ENCODE measurements at regions not wholly inside any gene's neighbourhood (a gene's known extent, or its start where the extent isn't known, plus 50 kb on each side); places are given as distances from the start of the nearest gene placed in this dataset.

- no peak for DNase-seq
Observed at GRCh38 chr17:72024457-72024856, 96.4 kb upstream of the SOX9 start.

DNA sequence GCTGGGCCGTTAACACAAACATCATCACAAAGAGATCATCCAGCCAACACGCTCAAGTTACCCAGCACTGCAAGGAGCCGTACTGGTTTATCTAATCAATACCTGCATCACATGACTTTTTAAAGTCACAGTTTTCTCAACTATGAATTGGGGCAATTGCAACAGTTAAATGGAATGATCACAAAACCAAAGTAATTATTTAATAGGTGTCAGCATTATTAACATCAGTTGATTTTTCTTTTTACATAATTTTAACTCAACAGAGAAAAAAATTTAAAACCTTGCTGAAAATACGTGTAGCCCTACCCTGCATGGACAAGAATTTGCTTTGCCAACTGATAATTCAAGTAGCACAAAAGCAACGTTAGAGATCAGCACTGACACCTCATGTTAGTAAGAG is 95.7 kb upstream of the SOX9 start:
- no peak for DNase-seq

- peak; percentile 71 for DNase-seq
Observed at GRCh38 chr17:72030067-72030899, 90.5 kb upstream of the SOX9 start.

DNA sequence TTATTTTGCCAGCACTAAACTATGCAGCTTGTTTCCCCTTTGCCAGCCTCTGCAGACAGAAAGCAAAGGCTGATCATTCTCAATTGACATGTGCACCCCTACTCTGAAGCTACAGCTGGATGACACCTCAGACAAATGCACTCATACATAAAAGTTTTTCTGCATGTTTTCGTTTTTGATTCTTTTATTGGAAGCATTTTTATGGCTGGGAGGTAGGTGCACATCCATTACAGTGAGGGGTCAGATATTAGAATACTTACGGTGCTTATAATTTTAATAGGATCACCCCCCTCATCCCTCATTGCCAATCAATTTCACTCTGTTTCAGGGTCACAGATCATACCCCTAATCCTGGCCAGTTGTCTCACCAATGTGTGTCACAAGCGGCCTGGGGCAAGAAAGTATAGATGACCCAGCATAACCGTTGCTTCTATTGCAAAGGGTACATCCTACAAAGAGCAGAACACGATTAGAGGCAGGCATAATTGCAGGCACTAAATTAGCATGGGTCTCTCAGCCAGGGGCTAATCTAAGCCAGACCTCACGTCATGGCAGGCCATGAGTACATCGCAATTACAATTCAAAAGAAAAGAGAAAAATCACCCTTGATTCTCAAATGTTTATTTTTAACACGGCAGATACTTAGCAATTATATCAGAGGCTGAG is 89.5 kb upstream of the SOX9 start:
- no peak for DNase-seq

DNA sequence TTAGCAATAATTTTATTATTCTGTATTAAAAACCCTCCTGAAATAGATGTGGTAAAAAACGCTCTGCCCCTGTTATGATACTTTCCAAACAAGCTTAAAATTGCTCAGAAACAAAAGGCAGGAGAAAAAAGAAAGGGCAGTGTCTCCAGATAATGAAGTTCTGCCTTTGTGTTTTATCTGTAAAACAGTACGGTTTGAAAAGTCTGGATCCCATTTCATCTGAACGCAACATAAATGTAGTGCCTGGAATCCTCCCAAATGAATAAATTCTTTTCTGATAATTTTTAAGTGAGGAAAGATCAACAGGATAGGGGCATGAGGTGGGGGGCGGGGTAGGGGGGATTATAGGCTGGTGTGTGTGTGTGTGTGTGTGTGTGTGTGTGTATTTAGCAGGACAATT is 87.5 kb upstream of the SOX9 start:
- no peak for DNase-seq

DNA sequence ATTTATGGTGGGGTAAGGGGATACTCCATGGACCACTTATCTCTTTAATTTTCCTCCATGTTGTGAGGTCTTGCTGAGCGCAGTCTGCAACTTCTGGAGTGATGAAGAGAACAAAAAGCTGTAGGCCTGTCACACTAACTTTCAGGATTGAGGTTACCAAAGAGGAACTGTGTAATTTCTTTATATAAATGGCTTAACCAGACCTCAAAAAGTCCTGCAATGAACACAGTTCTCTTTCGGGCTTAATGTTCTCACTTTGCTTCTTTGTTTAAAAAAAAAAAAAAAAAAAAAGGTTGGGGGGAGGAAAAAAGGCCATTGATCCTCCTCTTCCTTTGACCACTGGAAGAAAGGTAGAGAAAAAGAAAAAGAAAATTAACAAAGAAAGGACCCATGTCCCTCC is 86.8 kb upstream of the SOX9 start:
- no peak for DNase-seq

DNA sequence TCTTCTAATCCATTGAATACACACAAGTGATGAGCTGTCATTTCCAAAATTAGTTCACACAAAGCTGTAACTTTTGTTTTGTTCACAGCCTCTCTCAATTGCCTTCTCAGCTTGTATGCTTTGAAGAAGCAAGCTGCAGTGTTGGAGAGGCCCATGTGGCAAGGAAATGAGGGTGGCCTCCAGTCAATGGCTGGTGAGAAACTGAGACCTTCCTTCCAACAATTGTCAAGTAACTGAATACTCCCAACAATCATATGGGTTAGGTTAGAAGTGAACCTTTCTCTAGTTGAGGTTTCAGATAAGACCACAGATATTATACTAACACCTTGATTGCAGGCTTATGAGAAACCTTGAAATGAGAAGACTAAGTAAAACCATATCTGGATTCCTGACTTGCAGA is 82.4 kb upstream of the SOX9 start:
- no peak for DNase-seq

DNA sequence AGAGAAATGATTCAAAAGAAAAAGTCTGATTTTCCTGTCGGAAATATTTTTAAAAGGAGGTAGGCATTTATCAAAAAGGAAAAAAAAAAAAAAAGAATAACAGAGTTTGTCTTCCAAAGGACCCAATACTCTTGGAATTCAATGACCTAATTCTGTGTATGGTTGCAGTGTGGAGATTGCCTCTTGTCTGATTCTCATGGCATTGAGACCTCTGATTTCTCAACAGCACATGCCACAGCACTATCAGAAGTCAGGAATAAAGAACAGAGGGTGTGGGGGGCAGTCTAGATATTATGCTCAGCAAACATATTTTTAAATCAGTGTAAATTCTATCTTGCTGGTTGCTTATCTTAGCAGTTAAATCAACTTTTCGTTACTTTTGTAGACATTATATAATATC is 81.3 kb upstream of the SOX9 start:
- DNase-seq, result no peak

DNA sequence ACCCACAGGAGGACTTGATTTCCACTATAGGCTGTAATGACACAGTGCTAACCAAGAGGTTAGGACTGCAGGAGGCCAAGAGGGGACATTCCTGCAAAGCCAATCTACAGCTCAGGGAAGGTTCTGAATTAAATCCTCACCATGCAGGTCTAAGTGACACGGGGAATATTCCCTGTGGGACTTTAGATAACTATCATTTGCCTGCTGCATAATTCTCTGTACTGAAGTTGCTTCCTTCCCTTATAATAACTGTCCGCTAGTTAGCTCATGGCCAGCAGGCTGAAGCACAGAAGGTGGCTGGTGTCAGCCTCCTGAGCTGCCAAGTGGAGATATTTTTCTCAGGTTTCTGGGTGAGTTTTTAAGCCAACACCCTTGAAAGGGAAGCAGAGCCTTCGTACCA is 74.6 kb upstream of the SOX9 start:
- no peak for DNase-seq

GRCh38 chr17:72046643-72047612 is 73.9 kb upstream of the SOX9 start:
- peak; percentile 55 for DNase-seq

GRCh38 chr17:72049914-72050313 is 70.9 kb upstream of the SOX9 start:
- no peak for DNase-seq

- peak; percentile 48 for DNase-seq
Observed at GRCh38 chr17:72053036-72053435, 67.8 kb upstream of the SOX9 start.

DNA sequence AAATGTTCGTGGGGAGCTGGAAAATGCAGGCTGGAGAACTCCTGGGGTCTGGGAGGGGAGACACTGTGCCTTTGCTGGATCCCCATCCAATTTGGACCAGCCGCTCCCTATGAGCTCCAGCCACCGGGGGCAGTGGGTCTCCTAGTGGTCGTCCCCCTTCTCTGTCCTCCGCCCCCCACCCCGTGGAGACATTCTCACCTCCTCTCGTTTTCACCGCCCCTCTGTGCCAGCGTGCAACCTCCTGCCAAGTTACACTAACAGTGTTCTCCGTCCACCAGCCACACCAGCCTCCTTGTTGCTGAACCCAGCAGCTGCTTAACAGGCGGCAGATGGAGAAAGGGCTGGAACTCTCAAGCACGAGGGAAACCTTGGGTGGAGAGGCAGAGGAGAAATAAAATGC is 67.4 kb upstream of the SOX9 start:
- peak; percentile 68 for DNase-seq

DNA sequence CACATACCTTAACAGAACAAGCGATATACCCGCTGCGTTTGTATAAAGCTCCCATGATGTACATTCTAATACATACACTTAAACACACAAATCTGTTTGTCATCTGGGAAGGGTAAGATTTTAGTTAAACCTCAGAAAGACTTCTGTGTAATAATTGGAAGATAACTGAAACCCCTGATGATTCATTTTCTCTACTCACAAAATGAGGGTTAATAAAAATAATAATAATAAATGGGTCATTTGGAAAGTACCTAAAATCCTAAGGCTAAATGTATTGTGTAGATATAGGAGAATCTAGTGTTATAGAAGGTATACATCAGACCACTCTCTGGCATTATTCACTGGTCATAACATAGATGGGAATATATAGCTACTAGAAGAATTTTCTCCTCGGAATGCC is 64.7 kb upstream of the SOX9 start:
- no peak for DNase-seq

DNA sequence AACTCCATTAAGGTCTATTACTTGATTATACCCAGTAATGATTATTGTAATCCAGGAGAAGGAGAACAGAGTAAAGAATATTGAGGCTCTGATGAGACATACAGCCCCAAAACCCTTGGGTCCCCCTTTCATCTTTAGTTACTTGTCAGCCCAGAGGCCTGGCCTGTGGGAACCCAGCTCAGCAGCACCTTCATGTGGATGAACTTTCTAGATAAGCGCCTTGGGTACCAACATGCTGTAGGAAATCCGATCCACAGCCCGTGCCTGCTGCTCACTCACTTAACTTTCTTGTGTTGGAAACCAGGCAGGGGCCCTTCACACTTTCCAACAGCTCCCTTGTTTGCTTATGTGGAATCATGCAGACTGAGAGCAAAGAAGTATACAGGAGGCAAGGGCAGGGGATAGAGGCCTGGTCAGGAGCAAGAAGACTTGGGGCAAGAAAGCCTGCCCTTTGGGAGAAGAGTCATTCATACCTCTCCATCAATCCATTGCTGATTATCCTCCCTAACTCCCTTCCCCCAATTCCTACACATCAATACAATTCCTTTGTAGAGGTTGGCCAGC is 64.0 kb upstream of the SOX9 start:
- no peak for DNase-seq

- DNase-seq, result no peak
Observed at GRCh38 chr17:72060084-72060483, 60.7 kb upstream of the SOX9 start.

DNA sequence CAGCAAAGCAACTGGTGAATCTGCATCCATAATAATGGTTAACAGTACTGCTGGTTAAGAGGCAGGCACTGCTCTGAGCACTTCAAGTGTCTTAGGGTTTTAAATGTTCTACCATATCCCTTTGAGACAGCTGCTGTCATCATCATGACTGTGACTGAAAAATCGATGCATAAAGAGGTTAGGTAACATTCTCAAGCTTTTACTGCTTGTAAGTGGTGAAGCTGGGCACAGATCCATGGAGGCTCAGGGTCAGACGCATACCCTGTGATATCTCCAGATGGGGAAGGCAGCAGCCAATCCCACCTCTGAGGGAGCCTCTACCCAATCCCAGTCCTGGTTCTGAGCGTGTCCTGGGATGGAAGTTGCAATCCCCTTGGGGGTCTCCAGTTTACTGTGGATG is 57.6 kb upstream of the SOX9 start:
- no peak for DNase-seq

- no peak for DNase-seq
Observed at GRCh38 chr17:72063756-72064450, 56.9 kb upstream of the SOX9 start.

- DNase-seq, result no peak
Observed at GRCh38 chr17:72064606-72065193, 56.1 kb upstream of the SOX9 start.

- DNase-seq, result no peak
Observed at GRCh38 chr17:72065556-72065955, 55.3 kb upstream of the SOX9 start.

DNA sequence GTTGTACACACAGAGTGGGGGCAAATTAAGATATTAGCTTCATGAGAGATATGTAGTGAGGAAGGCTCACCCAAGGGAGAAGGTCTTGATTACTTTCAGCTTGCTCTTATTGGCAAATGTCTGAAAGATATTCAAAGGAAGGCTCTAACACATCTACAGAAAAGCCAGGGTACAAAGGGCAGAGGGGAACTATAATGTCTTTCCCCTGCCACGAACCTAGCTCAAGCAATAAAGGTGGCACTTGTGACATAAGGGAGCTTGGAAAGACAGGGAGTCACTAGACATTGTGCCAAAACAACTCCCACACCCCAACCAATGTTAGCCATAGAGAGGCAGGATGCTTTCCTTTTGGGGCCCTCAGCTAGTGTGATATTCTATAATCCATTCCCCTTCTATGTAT is 52.2 kb upstream of the SOX9 start:
- no peak for DNase-seq

DNA sequence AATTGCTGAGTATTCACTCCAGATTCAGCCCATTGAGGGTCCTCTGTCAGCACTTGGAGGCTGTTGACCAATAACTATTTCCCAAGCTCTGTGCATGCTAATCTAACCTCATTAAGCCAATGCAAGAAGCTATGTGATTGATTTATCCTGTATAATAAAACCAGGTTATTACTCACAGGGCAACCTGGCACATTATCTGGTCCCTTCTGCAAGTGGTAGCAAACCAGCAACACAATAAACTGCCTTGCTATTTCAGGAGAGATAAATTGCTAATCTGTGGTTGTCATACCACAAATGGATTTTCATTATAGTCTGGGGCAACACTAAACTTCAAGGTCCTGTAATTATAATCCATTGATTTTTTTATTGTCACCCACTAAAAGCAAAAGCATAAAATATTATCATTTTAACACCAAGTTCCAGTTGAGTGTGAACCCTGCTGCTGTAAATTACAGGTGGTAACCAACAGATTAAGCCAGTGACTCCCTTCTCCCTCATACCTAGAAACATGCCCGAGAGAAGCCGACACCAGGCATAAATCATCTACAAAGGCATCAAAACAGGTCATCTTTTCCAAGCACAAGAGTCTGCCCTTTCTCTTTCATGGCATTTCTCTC is 51.1 kb upstream of the SOX9 start:
- no peak for DNase-seq
